Tibial nerve (tissue), 4 donors: ENCODE measurements at regions not wholly inside any gene's neighbourhood (a gene's known extent, or its start where the extent isn't known, plus 50 kb on each side); places are given as distances from the start of the nearest gene placed in this dataset.

Experiments
- CTCF ChIP-seq, 5 experiments: fragments of 200-600 bp in 3 of 5; fragments of 450-650 bp in 2 of 5; sonication (generic) in 3 of 5; IDR thresholded peaks; one replicate each; pipeline ENCODE4 v1.5.1; 2016 to 2019; ENCODE audit warnings: antibody characterized with exemption in 5 of 5, mild to moderate bottlenecking in 3 of 5, moderate library complexity in 2 of 5
- EP300 ChIP-seq, 2 donors: sonication (generic); formaldehyde crosslinking; IDR thresholded peaks; one replicate each; pipeline ENCODE4 v1.6.1; 2017; ENCODE audit warnings: antibody characterized with exemption in 2 of 2, mild to moderate bottlenecking in 1 of 2
- POLR2A ChIP-seq, 2 donors: fragments of 450-650 bp; IDR thresholded peaks; one replicate each; pipeline ENCODE4 v1.6.1; 2017; ENCODE audit warnings: antibody characterized with exemption in 2 of 2, mild to moderate bottlenecking in 2 of 2, moderate library complexity in 2 of 2

- TF ChIP-seq CTCF (IDR thresholded peaks at IDR 0.05) (no peak), POLR2A (IDR thresholded peaks at IDR 0.05) (no peak), EP300 (IDR thresholded peaks at IDR 0.05) (no peak)
Observed at GRCh38 chr5:21574438-21574837, 1278.7 kb downstream of the CDH12 start.
